Hindlimb muscle (tissue), 1 donor: ENCODE measurements at regions not wholly inside any gene's neighbourhood (a gene's known extent, or its start where the extent isn't known, plus 50 kb on each side); places are given as distances from the start of the nearest gene placed in this dataset.

ENCODE experiments used
- DNase-seq: peaks from one replicate; pipeline ENCODE4 v3.0.0-alpha.2; 2013

- DNase-seq = no peak
These were observed 437.2 kb upstream of the MKI67 start for GRCh38 chr10:128563387-128563786.

- no peak for DNase-seq
These were observed 437.7 kb upstream of the MKI67 start for GRCh38 chr10:128563904-128564303.

GRCh38 chr10:128566361-128566968 lies 440.2 kb upstream of the MKI67 start:
- DNase-seq = no peak

GRCh38 chr10:128567551-128567950 lies 441.3 kb upstream of the MKI67 start:
- DNase-seq = no peak

GRCh38 chr10:128568041-128568440 lies 441.8 kb upstream of the MKI67 start:
- DNase-seq = no peak

GRCh38 chr10:128568491-128568890 lies 442.3 kb upstream of the MKI67 start:
- no peak for DNase-seq

- DNase-seq = no peak
These were observed 443.0 kb upstream of the MKI67 start for GRCh38 chr10:128568990-128569945.

GRCh38 chr10:128570319-128570995 lies 444.2 kb upstream of the MKI67 start:
- DNase-seq = no peak

GRCh38 chr10:128571071-128571470 lies 444.8 kb upstream of the MKI67 start:
- DNase-seq = no peak

GRCh38 chr10:128571745-128572144 lies 445.5 kb upstream of the MKI67 start:
- DNase-seq = no peak

- DNase-seq = no peak
These were observed 446.5 kb upstream of the MKI67 start for GRCh38 chr10:128572696-128573095.

GRCh38 chr10:128573281-128573845 lies 447.1 kb upstream of the MKI67 start:
- no peak for DNase-seq

- no peak for DNase-seq
These were observed 447.8 kb upstream of the MKI67 start for GRCh38 chr10:128573986-128574385.

- no peak for DNase-seq
These were observed 448.5 kb upstream of the MKI67 start for GRCh38 chr10:128574581-128575210.

- no peak for DNase-seq
These were observed 449.5 kb upstream of the MKI67 start for GRCh38 chr10:128575761-128576160.

- no peak for DNase-seq
These were observed 450.1 kb upstream of the MKI67 start for GRCh38 chr10:128576336-128576735.

- peak; percentile 66 for DNase-seq
These were observed 450.9 kb upstream of the MKI67 start for GRCh38 chr10:128576943-128577670.

GRCh38 chr10:128577958-128578750 lies 451.9 kb upstream of the MKI67 start:
- no peak for DNase-seq

- no peak for DNase-seq
These were observed 452.5 kb upstream of the MKI67 start for GRCh38 chr10:128578766-128579165.

GRCh38 chr10:128579280-128579865 lies 453.1 kb upstream of the MKI67 start:
- DNase-seq = no peak

- DNase-seq = no peak
These were observed 453.7 kb upstream of the MKI67 start for GRCh38 chr10:128579901-128580300.
